ENCODE measurements at regions not wholly inside any gene's neighbourhood (a gene's known extent, or its start where the extent isn't known, plus 50 kb on each side); places are given as distances from the start of the nearest gene placed in this dataset.
A peak's percentile ranks its signal among the peaks of the same experiment; 100 is the strongest.
"Not testable (repeated sequence)": the region's sequence is repeated elsewhere in the genome, so short reads cannot be mapped to it uniquely, and the experiment has no call there.

DNA sequence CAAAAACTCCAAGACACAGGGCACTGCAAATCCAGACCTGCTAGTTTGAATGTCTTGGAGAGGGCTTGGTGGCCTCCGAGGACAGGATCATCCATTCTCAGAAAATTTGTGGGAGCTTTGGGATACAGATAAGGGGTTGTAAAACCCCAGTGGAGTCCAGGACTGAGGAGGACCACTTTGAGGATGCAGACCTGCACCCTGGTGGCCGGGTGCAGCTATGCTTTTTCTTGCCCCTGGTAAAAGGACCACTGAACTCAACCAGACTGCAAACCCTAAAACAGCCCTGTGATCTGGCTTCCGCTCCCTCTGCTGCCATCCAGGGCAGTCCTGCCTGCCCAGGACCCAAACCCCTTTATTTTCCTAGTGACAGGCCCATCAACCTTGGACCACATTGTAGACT, 169.5 kb upstream of the DAAM1 start:
- DNase-seq, result no peak

DNA sequence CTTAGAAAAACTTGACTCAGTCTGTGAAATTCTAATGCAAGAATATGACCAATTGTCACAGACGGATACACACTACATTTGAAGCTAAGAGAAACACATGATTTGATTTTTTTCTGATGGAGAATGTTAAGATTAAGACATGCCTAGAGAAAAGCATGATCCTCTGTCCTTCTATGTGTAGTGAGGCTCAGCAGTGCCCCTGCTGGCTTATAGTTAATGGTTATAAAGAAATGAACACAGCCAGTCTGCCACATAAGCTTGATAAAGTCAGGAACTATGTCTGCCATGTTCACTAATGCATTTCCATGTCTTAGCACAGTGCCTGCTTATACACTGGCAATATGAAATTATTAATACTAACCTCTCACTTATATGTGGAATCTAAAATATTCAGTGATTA, 168.1 kb upstream of the DAAM1 start:
- DNase-seq, result no peak

DNA sequence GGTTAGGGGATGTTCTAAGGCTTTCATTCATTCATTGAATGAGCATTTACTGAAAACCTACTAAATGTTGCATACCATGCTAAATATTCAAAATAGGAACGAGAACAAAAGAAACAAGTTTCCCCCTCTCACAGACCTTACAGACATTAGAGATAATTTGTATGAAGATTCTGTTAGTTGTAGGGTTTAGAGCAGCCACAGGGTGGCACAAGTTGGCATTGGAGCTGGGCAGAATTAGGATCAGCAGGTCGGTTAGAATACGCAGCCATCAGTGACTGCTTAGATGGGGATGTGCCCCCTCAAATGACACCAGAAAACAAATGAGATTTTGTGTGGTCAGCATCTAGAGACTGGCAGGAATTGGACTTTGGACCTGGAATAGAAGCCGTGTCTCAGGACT, 166.3 kb upstream of the DAAM1 start:
- DNase-seq, result no peak

DNA sequence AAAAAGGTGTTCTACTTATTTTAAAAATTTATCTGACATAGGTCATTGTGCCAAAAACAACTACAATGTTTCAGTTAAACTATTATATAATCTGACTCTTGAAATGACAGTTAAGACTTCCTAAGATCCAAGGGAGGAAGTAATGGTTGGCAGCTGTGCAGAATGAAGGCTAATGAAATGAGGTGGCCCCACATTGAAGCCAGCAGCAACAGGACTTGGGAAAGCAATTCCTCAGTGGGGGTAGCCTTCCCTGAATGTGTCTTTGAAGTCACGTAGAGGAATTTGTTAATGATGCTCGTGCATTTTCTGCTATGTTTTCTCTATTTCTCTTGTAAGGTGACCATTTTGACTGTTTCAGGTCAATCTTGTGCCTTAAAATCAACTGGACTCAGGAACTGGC, 162.4 kb upstream of the DAAM1 start:
- DNase-seq, result no peak

DNA sequence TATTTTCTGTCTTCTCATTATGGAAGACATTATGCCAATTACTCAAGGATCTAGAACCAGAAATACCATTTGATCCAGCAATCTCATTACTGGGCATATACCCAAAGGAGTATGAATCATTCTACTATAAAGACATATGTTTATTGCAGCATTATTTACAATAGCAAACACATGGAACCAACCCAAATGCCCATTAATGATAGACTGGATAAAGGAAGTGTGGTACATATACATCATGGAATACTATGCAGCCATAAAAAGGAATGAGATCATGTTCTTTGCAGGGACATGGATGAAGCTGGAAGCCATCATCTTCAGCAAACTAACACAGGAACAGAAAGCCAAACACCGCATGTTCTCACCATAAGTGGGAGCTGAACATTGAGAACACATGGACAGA, 161.8 kb upstream of the DAAM1 start:
- DNase-seq, result not testable (repeated sequence)

DNA sequence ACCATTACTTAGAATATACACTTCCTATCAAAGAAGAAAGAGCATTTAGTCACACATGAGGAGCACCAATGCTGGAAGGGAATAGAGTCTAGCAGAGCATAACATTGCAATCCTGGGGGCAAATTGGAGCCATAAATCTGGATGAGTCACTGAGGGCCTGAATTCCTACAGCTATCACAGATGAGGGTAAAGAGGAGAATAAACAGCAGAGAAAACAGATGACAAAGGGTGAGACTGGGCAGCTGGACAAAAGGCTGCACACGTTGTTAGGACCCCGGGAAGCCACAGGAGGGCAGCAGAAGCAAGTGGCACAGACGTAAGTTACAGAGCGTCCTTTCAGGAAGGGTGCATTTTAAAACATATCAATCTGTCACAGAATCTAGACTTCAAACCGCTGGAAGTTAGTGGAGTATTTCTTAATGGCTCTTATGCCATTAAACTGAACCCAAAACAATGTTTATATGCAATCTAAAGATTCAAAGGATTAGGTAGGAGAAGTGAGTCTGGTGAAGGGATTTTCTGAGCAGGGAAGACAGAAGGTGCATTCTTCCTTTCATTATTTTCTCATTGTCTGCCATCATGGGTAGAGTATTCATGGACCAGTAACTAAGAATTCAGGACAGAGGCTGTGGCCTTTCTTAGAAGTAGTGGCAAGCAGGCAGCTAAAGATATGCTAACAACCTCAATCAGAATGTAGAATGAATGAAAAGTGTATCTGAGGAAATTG, 159.8 kb upstream of the DAAM1 start:
- DNase-seq, result peak; percentile 31

DNA sequence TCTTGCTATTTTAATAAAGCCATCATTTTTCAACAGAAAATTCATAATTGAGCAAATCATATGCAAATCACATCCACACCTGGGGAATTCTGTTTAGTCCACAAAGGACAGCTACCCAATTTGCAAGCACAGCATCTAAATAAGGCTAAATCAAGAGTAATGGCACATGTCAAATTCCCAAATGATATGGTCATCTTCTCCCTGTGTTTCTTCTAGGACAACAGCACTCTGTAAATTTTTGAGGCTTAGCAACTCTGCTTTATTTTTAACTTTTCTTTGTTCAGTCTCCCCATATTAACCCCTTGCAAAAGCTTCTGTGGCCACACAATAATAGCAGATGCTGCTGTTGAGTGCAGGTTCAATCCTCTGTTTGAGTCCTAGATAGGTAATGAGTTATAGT, 155.6 kb upstream of the DAAM1 start:
- no peak for DNase-seq

DNA sequence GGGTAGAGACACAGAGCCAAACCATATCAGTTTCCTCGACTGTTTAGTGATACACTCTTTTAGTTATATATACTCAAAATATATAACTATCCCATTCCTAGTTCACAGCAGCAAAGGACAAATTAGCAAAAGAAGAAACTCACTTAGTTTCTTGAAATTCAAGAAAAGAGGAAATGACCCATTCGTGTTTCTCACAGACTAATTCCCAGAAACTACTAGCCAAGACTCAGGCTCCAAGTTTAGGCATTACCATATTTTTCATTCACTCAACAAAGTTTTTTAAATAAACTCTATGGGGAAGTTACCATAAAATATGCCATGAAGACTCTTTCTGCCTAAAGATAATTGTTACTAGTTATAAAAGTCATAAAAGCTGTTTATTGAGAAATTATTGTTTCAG, 152.3 kb upstream of the DAAM1 start:
- no peak for DNase-seq

DNA sequence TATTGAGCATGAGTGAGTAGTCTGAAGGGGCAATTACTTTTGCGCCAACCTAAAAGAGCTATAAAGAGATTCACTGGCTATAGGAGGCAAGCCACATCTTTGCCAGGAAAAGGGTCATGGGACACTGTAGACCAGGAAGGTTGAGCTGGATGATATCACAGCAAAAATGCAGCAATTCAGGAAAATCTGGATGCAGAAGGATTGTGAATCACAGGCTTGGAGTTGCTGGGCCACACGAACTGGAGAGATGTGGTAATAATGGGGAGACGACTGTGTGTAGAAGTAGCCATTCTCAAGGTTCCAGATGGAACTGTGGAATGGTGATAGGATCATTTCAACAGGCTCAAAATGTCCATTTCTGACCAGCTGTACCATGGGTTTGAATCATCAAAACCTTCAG, 151.4 kb upstream of the DAAM1 start:
- no peak for DNase-seq

DNA sequence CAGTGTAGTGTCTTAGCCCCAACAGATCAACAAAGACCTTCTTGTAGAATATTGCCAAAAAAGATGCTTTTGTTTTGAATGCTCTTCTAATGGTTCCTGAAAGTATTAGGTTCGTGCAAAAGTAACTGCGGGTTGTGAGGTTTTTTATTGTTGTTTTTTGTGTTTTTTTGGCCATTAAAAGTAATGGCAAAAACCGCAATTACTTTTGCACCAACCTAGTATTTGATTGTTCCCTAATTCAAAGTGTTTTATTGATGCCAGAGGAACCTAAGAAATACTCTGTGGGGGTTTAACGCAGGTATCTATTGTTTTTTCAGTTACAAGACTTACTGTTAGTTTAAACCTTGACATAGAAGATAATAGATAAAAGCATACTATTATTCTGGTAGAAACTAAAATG, 150.8 kb upstream of the DAAM1 start:
- DNase-seq, result no peak

DNA sequence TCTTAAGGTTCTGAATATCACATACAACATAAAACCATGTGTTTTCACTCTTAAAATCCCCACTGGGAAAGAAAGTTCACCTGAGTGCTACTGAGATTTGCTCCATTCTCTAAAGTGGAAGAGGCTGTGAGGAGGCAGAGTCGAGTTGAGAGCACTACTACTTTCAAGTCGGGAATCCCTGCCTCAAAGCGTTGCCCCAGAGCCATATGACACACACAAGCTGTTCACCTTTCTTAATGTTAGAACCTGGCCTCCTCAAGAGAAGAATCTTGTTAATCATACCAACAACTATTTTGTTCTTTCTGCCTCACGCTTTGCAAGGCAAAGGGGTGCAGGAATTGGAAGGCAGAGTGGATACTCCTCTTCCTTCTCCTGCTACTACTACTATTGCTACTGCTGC, 149.7 kb upstream of the DAAM1 start:
- DNase-seq, result no peak

DNA sequence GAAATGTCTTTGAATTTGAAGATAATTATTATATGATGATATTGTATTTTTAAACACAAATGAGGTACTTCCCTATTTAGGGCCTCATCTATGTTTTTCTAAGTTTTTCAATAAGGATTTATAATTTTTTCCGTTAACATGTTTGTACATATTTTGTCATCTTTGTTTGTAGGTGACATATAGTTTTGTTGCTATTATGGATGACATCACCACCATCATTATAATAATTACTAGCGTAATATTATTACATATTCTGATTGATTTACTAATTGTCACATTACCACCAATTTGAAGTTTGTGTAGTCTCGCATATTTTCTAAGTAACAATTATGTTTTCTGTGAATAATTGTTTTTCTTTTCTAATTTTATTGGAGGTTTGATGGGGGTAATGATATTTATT, 147.2 kb upstream of the DAAM1 start:
- no peak for DNase-seq

DNA sequence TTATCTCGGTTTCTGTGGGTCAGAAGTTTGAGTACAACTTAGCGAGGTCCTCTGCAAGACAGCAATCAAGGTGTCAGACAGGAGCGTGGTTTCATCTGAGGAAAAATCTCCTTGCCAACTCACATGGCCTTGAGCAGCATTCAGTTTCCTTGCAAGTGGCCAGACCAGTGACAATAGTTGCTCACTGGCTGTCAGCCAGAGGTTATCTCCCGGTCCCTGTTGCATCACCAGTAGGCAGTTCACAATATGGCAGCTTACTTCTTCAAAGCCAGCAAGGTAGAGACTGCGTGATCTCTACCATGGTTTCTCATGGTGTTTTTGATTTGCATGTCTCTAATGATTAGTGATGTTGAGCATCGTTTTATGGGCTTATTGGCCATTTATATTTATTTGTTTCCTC, 143.8 kb upstream of the DAAM1 start:
- no peak for DNase-seq

DNA sequence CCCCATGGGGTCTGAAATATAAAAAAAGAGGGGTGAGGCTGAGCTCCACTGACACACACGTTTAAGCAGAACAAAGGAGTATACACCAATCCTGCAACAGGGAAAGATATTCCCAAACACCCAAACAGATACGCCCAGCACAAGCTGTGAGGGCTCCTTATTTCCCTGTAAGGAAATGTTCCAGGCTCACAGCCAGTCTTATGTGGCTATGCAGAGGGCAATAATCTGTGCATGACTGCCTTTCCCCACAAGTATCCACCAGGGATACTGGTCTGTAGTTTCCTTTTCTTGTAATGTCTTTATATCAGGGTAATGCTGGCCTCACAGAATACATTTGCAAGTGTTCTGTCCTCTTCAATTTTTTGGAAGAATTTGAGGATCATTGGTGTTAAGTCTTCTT, 141.7 kb upstream of the DAAM1 start:
- no peak for DNase-seq

DNA sequence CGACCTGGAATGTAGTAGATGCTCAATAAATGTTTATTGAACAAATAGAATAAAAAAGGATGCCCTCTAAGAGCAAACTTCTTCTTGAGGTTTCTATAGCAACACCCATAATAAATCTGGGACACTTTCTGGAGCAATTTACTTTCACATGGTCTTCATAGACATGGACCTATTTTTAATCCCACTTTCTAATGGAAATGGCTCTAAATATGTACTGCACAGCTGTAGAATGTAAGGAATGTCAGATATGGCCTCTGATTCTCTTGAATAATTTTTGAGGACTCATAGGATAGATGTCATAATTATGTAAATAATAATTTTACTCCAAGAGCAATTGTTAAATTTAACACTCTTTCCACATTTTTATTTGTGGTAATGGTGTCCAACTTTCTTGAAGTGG, 133.5 kb upstream of the DAAM1 start:
- DNase-seq, result no peak

DNA sequence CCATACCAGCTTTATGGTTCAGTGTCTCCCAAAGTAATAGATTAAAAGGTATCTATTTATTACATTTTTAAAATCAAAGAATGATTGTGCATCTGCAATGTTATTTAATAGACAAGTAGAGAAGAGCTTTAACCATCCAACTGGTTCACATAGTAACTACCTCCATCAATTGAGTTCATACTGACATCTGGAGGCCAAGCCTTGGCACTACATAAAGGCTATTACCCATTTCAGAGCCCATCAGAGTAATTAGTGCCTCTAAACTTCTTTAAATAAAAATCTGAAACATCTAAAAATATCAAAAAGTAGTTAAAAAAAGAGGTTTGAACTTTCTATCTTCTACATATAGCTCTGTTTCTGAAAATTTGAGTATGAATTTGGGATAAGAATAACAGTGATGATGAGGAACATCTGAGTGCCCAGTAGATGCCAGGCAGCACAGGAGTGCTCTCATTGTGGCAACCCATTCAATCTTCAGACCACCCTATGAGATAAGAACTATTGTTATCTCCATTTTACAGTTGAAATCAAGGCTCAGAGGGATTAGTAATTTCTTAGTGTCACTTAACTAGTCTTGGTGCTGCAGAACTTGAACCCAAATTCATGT, 132.9 kb upstream of the DAAM1 start:
- peak; percentile 33 for DNase-seq

DNA sequence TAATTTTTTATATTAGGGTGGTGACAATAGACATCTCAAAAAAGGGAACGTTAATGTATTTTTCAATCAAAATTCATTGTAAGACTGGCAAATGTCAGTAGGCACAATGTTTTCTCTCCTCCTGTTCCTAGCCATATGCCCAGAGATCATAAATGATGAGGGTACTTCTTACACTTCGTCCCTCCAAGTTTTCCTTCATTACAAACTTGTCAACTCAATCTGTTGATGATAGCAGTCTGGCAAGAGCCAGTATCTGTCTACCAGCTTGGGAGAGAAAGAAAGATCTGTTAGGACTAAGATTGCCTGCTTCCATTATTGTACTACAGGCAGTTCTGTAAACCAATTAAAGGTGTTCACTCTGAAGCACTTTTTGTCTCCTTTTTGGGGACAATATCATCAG, 130.9 kb upstream of the DAAM1 start:
- no peak for DNase-seq

DNA sequence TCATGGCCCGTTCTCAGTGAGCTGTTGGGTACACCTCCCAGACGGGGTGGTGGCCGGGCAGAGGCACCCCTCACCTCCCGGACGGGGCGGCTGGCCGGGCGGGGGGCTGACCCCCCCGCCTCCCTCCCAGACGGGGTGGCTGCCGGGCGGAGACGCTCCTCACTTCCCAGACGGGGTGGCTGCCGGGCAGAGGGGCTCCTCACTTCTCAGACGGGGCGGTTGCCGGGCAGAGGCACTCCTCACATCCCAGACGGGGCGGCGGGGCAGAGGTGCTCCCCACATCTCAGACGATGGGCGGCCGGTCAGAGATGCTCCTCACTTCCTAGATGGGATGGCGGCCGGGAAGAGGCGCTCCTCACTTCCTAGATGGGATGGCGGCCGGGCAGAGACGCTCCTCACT, 129.7 kb upstream of the DAAM1 start:
- DNase-seq, result not testable (repeated sequence)

DNA sequence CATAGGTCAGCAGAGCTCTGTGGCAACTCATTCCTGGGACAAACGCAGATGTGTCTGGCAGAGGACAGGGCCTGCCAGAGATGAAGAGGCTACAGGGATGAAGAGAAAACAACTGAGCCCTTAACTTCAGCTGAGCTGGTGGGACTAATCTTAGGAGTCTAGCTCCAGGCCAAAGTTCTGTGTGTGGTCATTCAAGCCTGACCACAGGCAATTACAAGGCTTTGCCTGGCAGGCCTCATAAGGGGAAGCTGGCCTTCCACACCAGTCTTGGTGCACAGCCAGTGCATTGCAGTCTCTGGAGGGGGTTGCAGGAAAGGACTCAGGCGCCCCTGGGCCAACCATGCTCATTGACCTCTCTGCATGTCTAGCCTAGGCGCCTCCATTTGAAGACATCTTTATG, 127.6 kb upstream of the DAAM1 start:
- DNase-seq, result no peak

DNA sequence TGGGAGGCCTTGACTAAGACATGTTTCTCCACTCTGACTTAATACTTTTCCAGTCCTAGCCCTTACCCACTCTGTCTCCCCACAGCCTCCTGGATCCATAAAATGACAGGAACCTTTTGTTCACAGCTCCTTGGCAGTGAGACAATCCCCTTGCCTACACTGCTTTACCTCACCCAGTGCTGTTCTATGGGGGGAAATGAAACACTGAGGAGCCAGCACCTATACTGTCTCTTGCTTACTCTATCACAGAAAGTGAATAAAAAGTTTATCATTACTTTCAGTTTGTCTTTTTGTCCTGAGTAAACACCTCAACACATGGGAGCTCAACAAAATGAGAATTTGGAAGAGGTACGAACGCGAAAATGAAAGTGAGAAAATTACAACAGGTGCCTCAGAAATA, 127.2 kb upstream of the DAAM1 start:
- DNase-seq, result no peak

DNA sequence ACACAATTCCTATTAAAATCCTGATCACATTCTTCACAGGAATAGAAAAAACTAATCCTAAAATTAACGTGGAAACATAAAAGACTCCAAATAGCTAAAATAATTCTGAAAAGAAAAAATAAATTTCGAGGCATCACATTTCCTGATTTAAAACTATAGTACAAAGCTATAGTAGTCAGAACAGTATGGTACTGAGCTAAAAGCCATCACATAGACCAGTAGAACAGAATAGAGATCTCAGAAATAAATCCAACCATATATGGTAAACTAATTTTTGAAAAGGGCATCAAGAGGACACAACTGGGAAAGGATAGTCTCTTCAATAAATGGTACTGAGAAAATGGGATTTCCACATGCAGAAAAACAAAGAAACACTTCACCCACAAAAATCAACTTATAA, 125.2 kb upstream of the DAAM1 start:
- DNase-seq, result no peak

DNA sequence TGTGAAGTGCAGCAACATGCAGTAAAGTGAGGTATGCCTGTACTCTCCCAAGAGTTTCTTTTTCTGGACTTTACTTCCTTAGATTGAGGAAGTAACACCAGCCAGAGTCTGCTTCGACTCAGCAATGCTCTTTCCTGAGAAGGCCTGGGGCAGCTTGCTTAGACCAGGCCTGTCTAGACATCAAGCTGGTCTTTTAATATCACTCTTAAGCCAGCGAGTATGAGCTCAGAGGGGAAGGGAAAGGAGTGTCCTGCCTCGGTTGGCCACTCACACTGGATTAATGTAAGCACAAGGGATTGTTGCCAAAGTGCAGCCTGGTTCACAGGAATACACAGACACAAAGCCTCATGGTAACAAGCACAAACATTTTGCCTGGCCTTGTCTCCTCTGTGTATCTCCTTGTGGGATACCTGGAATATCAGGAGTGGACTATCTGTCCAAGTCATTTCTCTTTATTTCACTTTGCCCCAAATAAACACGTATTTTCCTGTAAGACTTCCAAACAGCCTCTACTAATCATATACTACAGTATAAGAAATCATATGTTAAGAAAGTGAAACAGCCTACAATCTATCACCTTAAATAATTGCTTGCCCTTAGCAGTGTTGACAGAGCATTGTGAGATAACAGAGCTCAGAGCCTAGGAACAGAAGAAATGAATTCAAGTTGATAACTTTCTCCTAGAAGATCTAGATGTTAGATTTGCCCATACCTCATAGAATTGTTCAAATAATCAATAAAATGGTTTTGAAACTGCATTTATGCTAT, 121.2 kb upstream of the DAAM1 start:
- DNase-seq, result no peak

DNA sequence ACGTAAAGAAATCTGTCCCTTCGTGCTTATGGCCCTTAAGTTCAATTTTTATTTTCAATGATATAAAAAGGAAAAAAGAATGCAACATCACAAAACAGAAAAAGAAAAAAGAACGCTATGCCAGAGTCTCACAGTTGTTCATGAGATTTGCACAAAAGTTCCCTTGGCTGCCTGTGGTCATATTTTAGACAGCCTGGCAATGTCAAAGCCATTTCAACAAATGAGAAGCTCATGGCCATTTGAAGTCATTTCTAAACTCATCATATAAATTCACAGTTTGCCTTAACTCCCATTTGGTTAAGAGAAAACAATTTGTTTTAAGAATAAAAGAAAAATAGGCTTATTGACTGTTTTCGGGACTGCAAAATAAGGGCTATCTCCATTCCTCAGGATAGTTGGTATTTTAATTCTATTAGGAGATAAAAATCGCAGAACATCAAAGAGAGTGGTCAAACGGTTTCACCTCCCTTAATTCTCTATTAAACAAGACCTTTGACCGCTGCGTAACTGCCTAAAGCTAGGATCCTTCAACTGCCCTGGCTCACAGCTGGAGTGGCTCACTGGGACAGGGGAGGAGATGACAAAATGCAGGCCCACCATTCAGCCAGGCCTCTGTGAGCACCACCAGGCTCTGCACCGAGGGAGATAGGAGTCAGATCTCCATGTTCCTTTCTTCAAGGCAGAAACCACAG, 119.2 kb upstream of the DAAM1 start:
- no peak for DNase-seq

DNA sequence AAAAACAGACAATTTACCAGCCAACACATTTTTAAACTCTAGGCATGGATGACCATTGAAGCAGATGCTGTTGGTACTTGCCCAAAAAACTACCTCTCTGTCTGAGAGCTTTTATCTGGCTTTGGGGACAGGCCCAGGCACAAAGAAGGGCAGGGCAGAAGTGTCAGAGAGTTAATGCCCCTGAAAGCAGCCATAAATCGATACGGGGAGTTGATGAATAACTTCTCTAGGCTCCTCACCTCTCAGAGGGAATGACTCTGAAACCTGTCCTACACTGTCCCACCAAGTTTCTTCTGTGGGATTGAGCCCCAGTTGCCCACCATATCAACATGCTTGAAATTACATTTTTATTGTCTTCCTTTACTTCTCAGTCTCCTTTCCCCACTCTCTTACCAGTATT, 113.0 kb upstream of the DAAM1 start:
- no peak for DNase-seq
